Liver (tissue), 8 donors: ENCODE measurements at regions not wholly inside any gene's neighbourhood (a gene's known extent, or its start where the extent isn't known, plus 50 kb on each side); places are given as distances from the start of the nearest gene placed in this dataset.

Experiments used
- DNase-seq: peaks from one replicate; pipeline ENCODE4 v3.0.0-alpha.2; 2017; ENCODE audit warnings: low spot score
- H3K27ac ChIP-seq, 2 donors: one replicate each; pipeline ENCODE4 v1.7.0; 2013; ENCODE audit warnings: inconsistent platforms in 2 of 2, low read length in 2 of 2, control low read depth in 1 of 2, low read depth in 1 of 2, mild to moderate bottlenecking in 1 of 2
- H3K27me3 ChIP-seq, 4 donors: one replicate each; pipeline versions ENCODE4 v1.6.1 to v1.7.0; 2013; ENCODE audit warnings: low read length in 3 of 4, inconsistent platforms in 1 of 4, mild to moderate bottlenecking in 1 of 4, moderate library complexity in 1 of 4; ENCODE audit not compliant: control insufficient read depth in 4 of 4, insufficient read depth in 4 of 4
- H3K36me3 ChIP-seq, 4 donors: one replicate each; pipeline versions ENCODE4 v1.6.1 to v1.7.0; 2013; ENCODE audit warnings: low read length in 3 of 4, mild to moderate bottlenecking in 3 of 4, low read depth in 1 of 4, moderate library complexity in 1 of 4; ENCODE audit not compliant: control insufficient read depth in 4 of 4, insufficient read depth in 3 of 4
- H3K4me1 ChIP-seq, 4 donors: one replicate each; pipeline versions ENCODE4 v1.6.1 to v1.7.0; 2013; ENCODE audit warnings: low read length in 3 of 4, mild to moderate bottlenecking in 3 of 4, moderate library complexity in 1 of 4; ENCODE audit not compliant: control insufficient read depth in 4 of 4, insufficient read depth in 4 of 4
- H3K4me3 ChIP-seq, 3 donors: one replicate each; pipeline versions ENCODE4 v1.6.1 to v1.7.0; 2013; ENCODE audit warnings: low read length in 3 of 3, control low read depth in 1 of 3, low read depth in 1 of 3, mild to moderate bottlenecking in 1 of 3
- H3K9ac ChIP-seq, 2 donors: one replicate each; pipeline ENCODE4 v1.7.0; 2013; ENCODE audit warnings: low read length in 2 of 2, mild to moderate bottlenecking in 2 of 2, moderate library complexity in 2 of 2, control low read depth in 1 of 2, low read depth in 1 of 2
- H3K9me3 ChIP-seq, 4 donors: one replicate each; pipeline versions ENCODE4 v1.6.1 to v1.7.0; 2013; ENCODE audit warnings: low read length in 3 of 4; ENCODE audit not compliant: control insufficient read depth in 4 of 4
- EGR1 ChIP-seq, 2 donors: IDR thresholded peaks; 2 replicates each; pipeline ENCODE4 v1.6.1; 2016 to 2018; ENCODE audit warnings: antibody characterized with exemption in 2 of 2, low read depth in 2 of 2
- FOXA2 ChIP-seq: IDR thresholded peaks from 2 replicates; pipeline ENCODE4 v1.6.1; 2016; ENCODE audit warnings: antibody characterized with exemption
- GABPA ChIP-seq, 2 donors: IDR thresholded peaks in 1 of 2; conservative IDR thresholded peaks in 1 of 2; 2 replicates each; pipeline ENCODE4 v1.6.1; 2016; ENCODE audit warnings: antibody characterized with exemption in 2 of 2, mild to moderate bottlenecking in 1 of 2, moderate library complexity in 1 of 2
- HNF4A ChIP-seq, 2 donors: conservative IDR thresholded peaks; 2 replicates each; pipeline ENCODE4 v1.6.1; 2016; ENCODE audit warnings: antibody characterized with exemption in 2 of 2, mild to moderate bottlenecking in 2 of 2
- HNF4G ChIP-seq: IDR thresholded peaks from 2 replicates; pipeline ENCODE4 v1.6.1; 2016; ENCODE audit warnings: antibody characterized with exemption
- JUND ChIP-seq, 2 donors: IDR thresholded peaks; 2 replicates each; pipeline ENCODE4 v1.6.1; 2016; ENCODE audit warnings: antibody characterized with exemption in 2 of 2
- NR2F2 ChIP-seq: IDR thresholded peaks from 2 replicates; pipeline ENCODE4 v1.6.1; 2016; ENCODE audit warnings: antibody characterized with exemption
- RXRA ChIP-seq, 2 donors: IDR thresholded peaks; 2 replicates each; pipeline ENCODE4 v1.6.1; 2017 to 2018; ENCODE audit warnings: antibody characterized with exemption in 2 of 2, mild to moderate bottlenecking in 1 of 2
- SP1 ChIP-seq: IDR thresholded peaks from 2 replicates; pipeline ENCODE4 v1.6.1; 2018; ENCODE audit warnings: antibody characterized with exemption, mild to moderate bottlenecking
- TAF1 ChIP-seq: conservative IDR thresholded peaks from 2 replicates; pipeline ENCODE4 v1.6.1; 2016; ENCODE audit warnings: antibody characterized with exemption, mild to moderate bottlenecking
- YY1 ChIP-seq: IDR thresholded peaks from 2 replicates; pipeline ENCODE4 v1.6.1; 2016; ENCODE audit warnings: antibody characterized with exemption, mild to moderate bottlenecking
- WGBS: extraction: QIAGEN DNeasy Blood & Tissue Kit; methylation state at CpG from one replicate; pipeline ENCODE4 v1.1.7; 2013; 5-methylcytosine and 5-hydroxymethylcytosine counted together
- TF ChIP-seq, protein P1 (sequence below): IDR thresholded peaks from 2 replicates; pipeline ENCODE4 v1.6.1; 2016; ENCODE audit warnings: antibody characterized with exemption
- TF ChIP-seq, protein P2 (sequence below): fragments of 150-350 bp; IDR thresholded peaks from 2 replicates; pipeline ENCODE4 v1.5.1; 2017; ENCODE audit warnings: improper control_type of control experiment, low read depth, low read length; ENCODE audit not compliant: missing input control
- TF ChIP-seq, protein P3 (sequence below): IDR thresholded peaks from 2 replicates; pipeline ENCODE4 v1.6.1; 2016; ENCODE audit warnings: antibody characterized with exemption
- TF ChIP-seq, protein P4 (sequence below): IDR thresholded peaks from 2 replicates; pipeline ENCODE4 v1.6.1; 2016; ENCODE audit warnings: antibody characterized with exemption
- TF ChIP-seq, protein P5 (sequence below): IDR thresholded peaks from 2 replicates; pipeline ENCODE4 v1.6.1; 2016; ENCODE audit warnings: antibody characterized with exemption, mild to moderate bottlenecking
- donor health status: healthy.
- donor health status: healthy.
- donor health status: healthy.
- donor health status: healthy.
- donor health status: healthy.

DNA sequence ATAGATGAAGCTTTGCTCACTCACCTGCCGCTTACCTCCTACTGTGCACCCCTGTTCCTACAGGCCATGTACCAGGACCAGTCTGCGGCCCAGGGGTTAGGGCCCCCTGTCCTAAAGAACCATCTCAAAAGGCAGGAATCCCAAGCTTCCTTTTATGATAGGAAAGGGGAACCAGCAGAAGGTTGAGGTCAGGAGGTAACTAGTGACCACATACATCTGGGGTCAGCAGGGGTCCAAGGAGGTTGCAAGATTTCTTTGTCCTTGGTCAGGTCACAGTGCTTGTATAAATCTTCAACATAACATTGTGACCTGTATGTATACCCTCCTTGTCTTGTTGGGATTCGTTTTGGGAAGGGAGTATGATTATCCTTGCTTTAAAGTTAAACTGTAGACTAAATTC, 73.8 kb downstream of the OAT start (continued):
- no peak for TF ChIP-seq SP1

DNA sequence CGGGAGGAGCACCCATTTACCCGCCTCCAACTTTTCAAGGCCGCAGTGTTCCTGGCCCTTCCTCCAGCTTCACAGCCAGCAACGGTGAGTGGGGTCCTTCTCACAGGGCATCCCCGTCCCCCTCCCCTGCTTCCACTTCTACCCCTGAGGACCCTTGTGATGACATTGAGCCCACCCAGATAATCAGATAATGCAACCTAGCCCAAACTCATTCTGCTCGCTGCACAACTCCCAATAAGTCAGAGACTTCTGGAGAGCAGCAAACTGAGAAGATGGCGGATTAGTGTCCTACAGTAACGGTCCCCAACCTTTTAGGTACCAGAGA, 74.5 kb downstream of the OAT start:
- Histone ChIP-seq H3K36me3 (no peaks in the 10 kb centered on the region), H3K27me3 (no peaks in the 10 kb centered on the region), H3K27ac (no peak overlapping the region), H3K4me3 (no peak overlapping the region), H3K9me3 (no peaks in the 10 kb centered on the region), H3K9ac (no peak overlapping the region), H3K4me1 (no peaks in the 10 kb centered on the region)
- DNase-seq: no peak
- WGBS: 93% methylated on average over 8 of the region's 8 CpGs
- TF ChIP-seq, protein P1, sequence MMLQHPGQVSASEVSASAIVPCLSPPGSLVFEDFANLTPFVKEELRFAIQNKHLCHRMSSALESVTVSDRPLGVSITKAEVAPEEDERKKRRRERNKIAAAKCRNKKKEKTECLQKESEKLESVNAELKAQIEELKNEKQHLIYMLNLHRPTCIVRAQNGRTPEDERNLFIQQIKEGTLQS: no peak
- TF ChIP-seq GABPA (IDR thresholded peaks at IDR 0.05 in 1 of 2, conservative IDR thresholded peaks at IDR 0.05 in 1 of 2) (no peak), JUND (IDR thresholded peaks at IDR 0.05) (no peak), YY1 (no peak), NR2F2 (no peak), HNF4A (conservative IDR thresholded peaks at IDR 0.05) (no peak), FOXA2 (no peak), HNF4G (no peak), SP1 (no peak), EGR1 (IDR thresholded peaks at IDR 0.05; ENCODE audit: low read depth in 2 of 2) (no peak), RXRA (IDR thresholded peaks at IDR 0.05) (no peak), TAF1 (no peak)
- TF ChIP-seq, protein P2, sequence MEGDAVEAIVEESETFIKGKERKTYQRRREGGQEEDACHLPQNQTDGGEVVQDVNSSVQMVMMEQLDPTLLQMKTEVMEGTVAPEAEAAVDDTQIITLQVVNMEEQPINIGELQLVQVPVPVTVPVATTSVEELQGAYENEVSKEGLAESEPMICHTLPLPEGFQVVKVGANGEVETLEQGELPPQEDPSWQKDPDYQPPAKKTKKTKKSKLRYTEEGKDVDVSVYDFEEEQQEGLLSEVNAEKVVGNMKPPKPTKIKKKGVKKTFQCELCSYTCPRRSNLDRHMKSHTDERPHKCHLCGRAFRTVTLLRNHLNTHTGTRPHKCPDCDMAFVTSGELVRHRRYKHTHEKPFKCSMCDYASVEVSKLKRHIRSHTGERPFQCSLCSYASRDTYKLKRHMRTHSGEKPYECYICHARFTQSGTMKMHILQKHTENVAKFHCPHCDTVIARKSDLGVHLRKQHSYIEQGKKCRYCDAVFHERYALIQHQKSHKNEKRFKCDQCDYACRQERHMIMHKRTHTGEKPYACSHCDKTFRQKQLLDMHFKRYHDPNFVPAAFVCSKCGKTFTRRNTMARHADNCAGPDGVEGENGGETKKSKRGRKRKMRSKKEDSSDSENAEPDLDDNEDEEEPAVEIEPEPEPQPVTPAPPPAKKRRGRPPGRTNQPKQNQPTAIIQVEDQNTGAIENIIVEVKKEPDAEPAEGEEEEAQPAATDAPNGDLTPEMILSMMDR: no peak
- TF ChIP-seq, protein P3, sequence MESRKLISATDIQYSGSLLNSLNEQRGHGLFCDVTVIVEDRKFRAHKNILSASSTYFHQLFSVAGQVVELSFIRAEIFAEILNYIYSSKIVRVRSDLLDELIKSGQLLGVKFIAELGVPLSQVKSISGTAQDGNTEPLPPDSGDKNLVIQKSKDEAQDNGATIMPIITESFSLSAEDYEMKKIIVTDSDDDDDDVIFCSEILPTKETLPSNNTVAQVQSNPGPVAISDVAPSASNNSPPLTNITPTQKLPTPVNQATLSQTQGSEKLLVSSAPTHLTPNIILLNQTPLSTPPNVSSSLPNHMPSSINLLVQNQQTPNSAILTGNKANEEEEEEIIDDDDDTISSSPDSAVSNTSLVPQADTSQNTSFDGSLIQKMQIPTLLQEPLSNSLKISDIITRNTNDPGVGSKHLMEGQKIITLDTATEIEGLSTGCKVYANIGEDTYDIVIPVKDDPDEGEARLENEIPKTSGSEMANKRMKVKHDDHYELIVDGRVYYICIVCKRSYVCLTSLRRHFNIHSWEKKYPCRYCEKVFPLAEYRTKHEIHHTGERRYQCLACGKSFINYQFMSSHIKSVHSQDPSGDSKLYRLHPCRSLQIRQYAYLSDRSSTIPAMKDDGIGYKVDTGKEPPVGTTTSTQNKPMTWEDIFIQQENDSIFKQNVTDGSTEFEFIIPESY: no peak
- TF ChIP-seq, protein P4, sequence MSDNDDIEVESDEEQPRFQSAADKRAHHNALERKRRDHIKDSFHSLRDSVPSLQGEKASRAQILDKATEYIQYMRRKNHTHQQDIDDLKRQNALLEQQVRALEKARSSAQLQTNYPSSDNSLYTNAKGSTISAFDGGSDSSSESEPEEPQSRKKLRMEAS: no peak
- TF ChIP-seq, protein P5, sequence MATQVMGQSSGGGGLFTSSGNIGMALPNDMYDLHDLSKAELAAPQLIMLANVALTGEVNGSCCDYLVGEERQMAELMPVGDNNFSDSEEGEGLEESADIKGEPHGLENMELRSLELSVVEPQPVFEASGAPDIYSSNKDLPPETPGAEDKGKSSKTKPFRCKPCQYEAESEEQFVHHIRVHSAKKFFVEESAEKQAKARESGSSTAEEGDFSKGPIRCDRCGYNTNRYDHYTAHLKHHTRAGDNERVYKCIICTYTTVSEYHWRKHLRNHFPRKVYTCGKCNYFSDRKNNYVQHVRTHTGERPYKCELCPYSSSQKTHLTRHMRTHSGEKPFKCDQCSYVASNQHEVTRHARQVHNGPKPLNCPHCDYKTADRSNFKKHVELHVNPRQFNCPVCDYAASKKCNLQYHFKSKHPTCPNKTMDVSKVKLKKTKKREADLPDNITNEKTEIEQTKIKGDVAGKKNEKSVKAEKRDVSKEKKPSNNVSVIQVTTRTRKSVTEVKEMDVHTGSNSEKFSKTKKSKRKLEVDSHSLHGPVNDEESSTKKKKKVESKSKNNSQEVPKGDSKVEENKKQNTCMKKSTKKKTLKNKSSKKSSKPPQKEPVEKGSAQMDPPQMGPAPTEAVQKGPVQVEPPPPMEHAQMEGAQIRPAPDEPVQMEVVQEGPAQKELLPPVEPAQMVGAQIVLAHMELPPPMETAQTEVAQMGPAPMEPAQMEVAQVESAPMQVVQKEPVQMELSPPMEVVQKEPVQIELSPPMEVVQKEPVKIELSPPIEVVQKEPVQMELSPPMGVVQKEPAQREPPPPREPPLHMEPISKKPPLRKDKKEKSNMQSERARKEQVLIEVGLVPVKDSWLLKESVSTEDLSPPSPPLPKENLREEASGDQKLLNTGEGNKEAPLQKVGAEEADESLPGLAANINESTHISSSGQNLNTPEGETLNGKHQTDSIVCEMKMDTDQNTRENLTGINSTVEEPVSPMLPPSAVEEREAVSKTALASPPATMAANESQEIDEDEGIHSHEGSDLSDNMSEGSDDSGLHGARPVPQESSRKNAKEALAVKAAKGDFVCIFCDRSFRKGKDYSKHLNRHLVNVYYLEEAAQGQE: no peak
